Stomach (tissue), 8 donors: ENCODE measurements at regions not wholly inside any gene's neighbourhood (a gene's known extent, or its start where the extent isn't known, plus 50 kb on each side); places are given as distances from the start of the nearest gene placed in this dataset.

Source experiments
- DNase-seq, 2 donors: peaks; one replicate each; pipeline versions ENCODE4 v3.0.0 to v3.0.0-alpha.2; 2013 to 2019
- H3K27ac ChIP-seq, 5 donors: fragments of 200-600 bp in 4 of 5; sonication (generic) in 4 of 5; one replicate each; pipeline ENCODE4 v1.5.1; 2013 to 2019; ENCODE audit warnings: mild to moderate bottlenecking in 1 of 5, moderate library complexity in 1 of 5
- H3K27me3 ChIP-seq, 3 donors: fragments of 200-600 bp; sonication (generic); one replicate each; pipeline ENCODE4 v1.5.1; 2017 to 2019; ENCODE audit warnings: mixed run types in 1 of 3
- H3K36me3 ChIP-seq, 4 donors: fragments of 200-600 bp; sonication (generic); 1 replicate in 3 of 4; 2 replicates in 1 of 4; pipeline ENCODE4 v1.5.1; 2016 to 2019
- H3K4me1 ChIP-seq, 4 donors: fragments of 200-600 bp; sonication (generic); one replicate each; pipeline ENCODE4 v1.5.1; 2016 to 2019
- H3K4me3 ChIP-seq, 4 donors: fragments of 200-600 bp; sonication (generic) in 3 of 4; one replicate each; pipeline ENCODE4 v1.5.1; 2016 to 2019; ENCODE audit warnings: mild to moderate bottlenecking in 1 of 4
- H3K9me3 ChIP-seq, 4 donors: fragments of 200-600 bp; sonication (generic); one replicate each; pipeline ENCODE4 v1.5.1; 2016 to 2019
- CTCF ChIP-seq, 7 experiments: fragments of 450-650 bp in 4 of 7; fragments of 200-600 bp in 3 of 7; sonication (generic) in 3 of 7; IDR thresholded peaks; one replicate each; pipeline ENCODE4 v1.5.1; 2016 to 2019; ENCODE audit warnings: antibody characterized with exemption in 7 of 7, control low read depth in 2 of 7, mild to moderate bottlenecking in 1 of 7
- EP300 ChIP-seq: sonication (generic); formaldehyde crosslinking; IDR thresholded peaks from one replicate; pipeline ENCODE4 v1.6.1; 2017; ENCODE audit warnings: antibody characterized with exemption
- POLR2A ChIP-seq, 4 donors: fragments of 450-650 bp; IDR thresholded peaks; one replicate each; pipeline ENCODE4 v1.6.1; 2016; ENCODE audit warnings: antibody characterized with exemption in 4 of 4, control low read depth in 2 of 4, mild to moderate bottlenecking in 1 of 4, moderate library complexity in 1 of 4
- POLR2AphosphoS5 ChIP-seq, 3 donors: sonication (generic); formaldehyde crosslinking; IDR thresholded peaks; one replicate each; pipeline ENCODE4 v1.6.1; 2016; ENCODE audit warnings: antibody characterized with exemption in 3 of 3
- WGBS, 5 donors: extraction: QIAGEN DNeasy Blood & Tissue Kit in 3 of 5; methylation state at CpG; one replicate each; pipeline versions ENCODE4 v1.1.5 to v1.1.7; 2013 to 2018; 5-methylcytosine and 5-hydroxymethylcytosine counted together
- intact Hi-C: fragments of 100-400 bp; cut with DNase I; formaldehyde crosslinking; loops from one replicate; pipeline ENCODE4 v1.15.1; 2023; ENCODE audit warnings: low total_unique reads
- donor health status: healthy with polysubstance abuse.
- donor health status: Bipolar disorder and iron deficiency.
- donor health status: healthy.

DNA sequence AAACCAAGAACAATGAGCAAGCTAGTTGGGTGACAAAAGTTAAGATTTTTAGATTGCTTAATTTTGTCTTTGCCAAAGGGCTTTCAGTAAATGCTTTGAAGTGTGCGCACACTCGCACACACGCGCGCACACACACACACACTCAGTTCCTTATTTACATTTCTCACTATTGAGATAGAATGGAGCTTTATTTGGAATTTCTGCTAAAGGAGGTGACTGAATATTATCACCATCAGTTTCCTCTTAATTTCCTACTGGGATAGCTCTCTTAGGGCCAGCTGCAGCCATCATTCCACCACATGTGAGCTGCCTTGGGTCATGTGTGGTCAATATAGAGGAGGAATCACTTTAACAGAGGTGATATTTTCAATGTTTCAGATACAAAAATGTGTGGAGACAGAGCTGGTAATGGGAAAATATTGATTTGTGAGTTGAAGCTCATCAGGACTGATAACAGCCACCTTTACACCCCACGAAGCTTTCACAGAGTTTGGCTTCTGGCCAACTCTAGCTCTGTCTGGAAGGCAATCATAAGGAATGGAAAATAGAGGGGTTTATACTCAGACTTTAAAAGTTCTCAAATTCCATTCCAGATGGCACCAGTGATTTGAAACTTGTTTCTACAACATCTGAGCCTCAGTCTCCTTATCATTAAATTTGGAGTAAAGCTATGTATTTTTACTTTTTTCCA, 99.9 kb downstream of the MACIR start:
- Histone ChIP-seq H3K27me3 (no peaks in the 10 kb centered on the region), H3K4me3 (no peak overlapping the region), H3K36me3 (no peaks in the 10 kb centered on the region), H3K27ac (no peak overlapping the region), H3K4me1 (peaks cover 0 to 4% (median 2%) of the 10 kb centered on the region in 4 donors), H3K9me3 (no peaks in the 10 kb centered on the region)
- 31 to 57% (median 39%) methylated on average over 6 of the region's 6 CpGs for WGBS, 5 donors
- DNase-seq, result no peak
- TF ChIP-seq POLR2A (IDR thresholded peaks at IDR 0.05), result no peak
- TF ChIP-seq POLR2AphosphoS5 (IDR thresholded peaks at IDR 0.05), result no peak
- no peak for TF ChIP-seq EP300
- no peak for TF ChIP-seq CTCF (IDR thresholded peaks at IDR 0.05)
- intact Hi-C loops, result no loop called here

- Histone ChIP-seq H3K4me3 (no peak overlapping the region), H3K9me3 (no peaks in the 10 kb centered on the region), H3K27me3 (no peaks in the 10 kb centered on the region), H3K4me1 (peaks cover 0 to 4% (median 2%) of the 10 kb centered on the region in 4 donors), H3K36me3 (no peaks in the 10 kb centered on the region), H3K27ac (no peak overlapping the region)
- no peak for TF ChIP-seq CTCF (IDR thresholded peaks at IDR 0.05)
- no peak for TF ChIP-seq EP300
- TF ChIP-seq POLR2A (IDR thresholded peaks at IDR 0.05), result no peak
- TF ChIP-seq POLR2AphosphoS5 (IDR thresholded peaks at IDR 0.05), result no peak
- 56 to 71% (median 64%) methylated on average over 3 of the region's 3 CpGs for WGBS, 5 donors
- DNase-seq, result no peak
- intact Hi-C loops, result no loop called here
These were observed 99.1 kb downstream of the MACIR start for GRCh38 chr5:103357636-103358035.

DNA sequence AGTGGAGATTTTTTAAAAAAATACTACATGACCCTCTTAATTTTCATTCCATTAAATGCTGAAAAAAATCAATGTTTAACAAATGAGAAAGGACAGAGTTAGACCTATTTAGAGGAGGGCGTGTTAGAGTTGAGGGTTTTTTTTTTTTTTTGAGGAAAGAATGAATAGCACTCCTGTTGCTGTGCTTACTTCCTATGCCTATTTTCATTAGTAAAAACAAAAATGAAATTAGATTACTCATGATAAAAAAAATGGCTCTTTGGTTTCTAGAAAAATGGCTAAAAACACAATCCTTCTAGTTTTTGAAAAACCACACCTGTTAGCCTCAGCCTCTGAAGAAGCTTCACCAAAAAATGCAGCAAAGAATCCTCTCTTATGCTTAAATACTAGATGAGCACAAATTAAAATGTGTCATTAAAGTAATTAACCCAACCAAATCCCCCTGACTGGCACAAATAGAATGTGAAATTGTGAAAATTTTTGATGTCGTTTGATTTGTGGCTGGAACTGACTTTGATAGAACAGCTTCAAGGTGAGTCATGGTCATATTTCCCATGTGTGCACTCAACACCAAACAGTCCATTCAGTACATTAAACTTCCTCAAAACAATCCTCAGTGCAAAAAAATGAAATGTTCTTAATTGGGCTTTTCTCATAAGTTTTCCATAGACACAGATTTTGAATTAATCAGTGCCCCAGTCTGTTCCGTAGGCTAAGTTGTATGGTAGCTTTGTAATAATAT, 98.0 kb downstream of the MACIR start:
- intact Hi-C loops, result no loop called here
- Histone ChIP-seq H3K4me3 (no peak overlapping the region), H3K36me3 (no peaks in the 10 kb centered on the region), H3K9me3 (no peaks in the 10 kb centered on the region), H3K4me1 (peaks cover 0 to 4% (median 2%) of the 10 kb centered on the region in 4 donors), H3K27ac (no peak overlapping the region), H3K27me3 (no peaks in the 10 kb centered on the region)
- no peak for TF ChIP-seq POLR2AphosphoS5 (IDR thresholded peaks at IDR 0.05)
- TF ChIP-seq EP300, result no peak
- TF ChIP-seq CTCF (IDR thresholded peaks at IDR 0.05), result no peak
- no peak for TF ChIP-seq POLR2A (IDR thresholded peaks at IDR 0.05)
- 66 to 75% (median 68%) methylated on average over 3 of the region's 3 CpGs for WGBS, 5 donors
- no peak for DNase-seq

- Histone ChIP-seq H3K36me3 (no peaks in the 10 kb centered on the region), H3K9me3 (no peaks in the 10 kb centered on the region), H3K4me3 (no peak overlapping the region), H3K27me3 (no peaks in the 10 kb centered on the region), H3K27ac (no peak overlapping the region), H3K4me1 (peaks cover 0 to 4% (median 2%) of the 10 kb centered on the region in 4 donors)
- no peak for TF ChIP-seq POLR2AphosphoS5 (IDR thresholded peaks at IDR 0.05)
- no peak for TF ChIP-seq CTCF (IDR thresholded peaks at IDR 0.05)
- TF ChIP-seq POLR2A (IDR thresholded peaks at IDR 0.05), result no peak
- no peak for TF ChIP-seq EP300
- 3 to 27% (median 16%) methylated on average over 2 of the region's 2 CpGs for WGBS, 5 donors
- intact Hi-C loops, result no loop called here
- DNase-seq, result no peak
These were observed 97.0 kb downstream of the MACIR start for GRCh38 chr5:103355579-103355978.
